ENCODE measurements at regions not wholly inside any gene's neighbourhood (a gene's known extent, or its start where the extent isn't known, plus 50 kb on each side); places are given as distances from the start of the nearest gene placed in this dataset.

DNA sequence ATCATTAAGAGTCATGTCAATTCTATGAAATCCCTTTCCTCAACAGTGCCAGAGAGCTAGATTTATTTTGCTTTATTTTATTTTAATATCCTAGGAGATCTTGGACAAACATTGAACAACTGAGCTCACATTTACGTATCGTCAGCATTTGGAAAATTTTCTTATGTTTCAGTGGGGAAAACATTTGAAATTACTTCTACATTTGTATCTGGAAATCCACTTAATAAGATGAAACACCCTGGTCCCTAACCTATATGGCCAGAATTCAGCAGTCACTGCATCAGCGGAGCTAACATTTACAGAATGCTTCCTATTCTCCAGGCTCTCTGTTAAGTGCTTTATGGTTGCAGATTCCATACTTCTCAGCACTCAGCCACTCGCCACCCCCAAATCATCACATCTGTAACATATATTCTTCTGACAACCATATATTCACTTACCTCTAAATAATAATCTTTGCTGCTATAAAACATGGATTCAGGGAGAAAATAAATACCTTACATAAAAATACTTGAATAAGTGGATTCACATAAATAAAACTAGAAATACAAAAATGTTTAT, 773.9 kb downstream of the JRKL start:
- TF ChIP-seq, protein P1, sequence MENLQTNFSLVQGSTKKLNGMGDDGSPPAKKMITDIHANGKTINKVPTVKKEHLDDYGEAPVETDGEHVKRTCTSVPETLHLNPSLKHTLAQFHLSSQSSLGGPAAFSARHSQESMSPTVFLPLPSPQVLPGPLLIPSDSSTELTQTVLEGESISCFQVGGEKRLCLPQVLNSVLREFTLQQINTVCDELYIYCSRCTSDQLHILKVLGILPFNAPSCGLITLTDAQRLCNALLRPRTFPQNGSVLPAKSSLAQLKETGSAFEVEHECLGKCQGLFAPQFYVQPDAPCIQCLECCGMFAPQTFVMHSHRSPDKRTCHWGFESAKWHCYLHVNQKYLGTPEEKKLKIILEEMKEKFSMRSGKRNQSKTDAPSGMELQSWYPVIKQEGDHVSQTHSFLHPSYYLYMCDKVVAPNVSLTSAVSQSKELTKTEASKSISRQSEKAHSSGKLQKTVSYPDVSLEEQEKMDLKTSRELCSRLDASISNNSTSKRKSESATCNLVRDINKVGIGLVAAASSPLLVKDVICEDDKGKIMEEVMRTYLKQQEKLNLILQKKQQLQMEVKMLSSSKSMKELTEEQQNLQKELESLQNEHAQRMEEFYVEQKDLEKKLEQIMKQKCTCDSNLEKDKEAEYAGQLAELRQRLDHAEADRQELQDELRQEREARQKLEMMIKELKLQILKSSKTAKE (IDR thresholded peaks at IDR 0.05; ENCODE audit: low read depth, poor library complexity, severe bottlenecking): no peak
- TF ChIP-seq POLR2A (IDR thresholded peaks at IDR 0.05; ENCODE audit: low read depth, low read length) (no peak), SREBF2 (IDR thresholded peaks at IDR 0.05; ENCODE audit: low read length) (no peak), ZNF274 (IDR thresholded peaks at IDR 0.05; ENCODE audit: insufficient read depth, insufficient read length) (no peak), MEF2A (IDR thresholded peaks at IDR 0.05; ENCODE audit: insufficient read depth, low read depth, low read length) (no peak), NFYB (IDR thresholded peaks at IDR 0.05; ENCODE audit: insufficient read depth, low read depth, low read length) (no peak), EZH2 (IDR thresholded peaks at IDR 0.05; ENCODE audit: borderline replicate concordance, control insufficient read depth, low read depth, low read length) (no peak), TAF1 (IDR thresholded peaks at IDR 0.05; ENCODE audit: borderline replicate concordance, low read depth, low read length) (no peak), JUND (IDR thresholded peaks at IDR 0.05; ENCODE audit: low read depth, low read length) (no peak), FOXK2 (IDR thresholded peaks at IDR 0.05) (no peak), TCF3 (IDR thresholded peaks at IDR 0.05; ENCODE audit: borderline replicate concordance, insufficient read depth, low read depth, low read length) (no peak)
- TF ChIP-seq, protein P2, sequence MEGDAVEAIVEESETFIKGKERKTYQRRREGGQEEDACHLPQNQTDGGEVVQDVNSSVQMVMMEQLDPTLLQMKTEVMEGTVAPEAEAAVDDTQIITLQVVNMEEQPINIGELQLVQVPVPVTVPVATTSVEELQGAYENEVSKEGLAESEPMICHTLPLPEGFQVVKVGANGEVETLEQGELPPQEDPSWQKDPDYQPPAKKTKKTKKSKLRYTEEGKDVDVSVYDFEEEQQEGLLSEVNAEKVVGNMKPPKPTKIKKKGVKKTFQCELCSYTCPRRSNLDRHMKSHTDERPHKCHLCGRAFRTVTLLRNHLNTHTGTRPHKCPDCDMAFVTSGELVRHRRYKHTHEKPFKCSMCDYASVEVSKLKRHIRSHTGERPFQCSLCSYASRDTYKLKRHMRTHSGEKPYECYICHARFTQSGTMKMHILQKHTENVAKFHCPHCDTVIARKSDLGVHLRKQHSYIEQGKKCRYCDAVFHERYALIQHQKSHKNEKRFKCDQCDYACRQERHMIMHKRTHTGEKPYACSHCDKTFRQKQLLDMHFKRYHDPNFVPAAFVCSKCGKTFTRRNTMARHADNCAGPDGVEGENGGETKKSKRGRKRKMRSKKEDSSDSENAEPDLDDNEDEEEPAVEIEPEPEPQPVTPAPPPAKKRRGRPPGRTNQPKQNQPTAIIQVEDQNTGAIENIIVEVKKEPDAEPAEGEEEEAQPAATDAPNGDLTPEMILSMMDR (IDR thresholded peaks at IDR 0.05 in 2 of 3, conservative IDR thresholded peaks at IDR 0.05 in 1 of 3; ENCODE audit: control insufficient read depth in 2 of 3, extremely low read depth in 1 of 3, insufficient read depth in 1 of 3, low read depth in 3 of 3, low read length in 3 of 3): no peak

All from GM12878 (cell line).